ENCODE measurements at regions not wholly inside any gene's neighbourhood (a gene's known extent, or its start where the extent isn't known, plus 50 kb on each side); places are given as distances from the start of the nearest gene placed in this dataset.
A peak's percentile ranks its signal among the peaks of the same experiment; 100 is the strongest.

DNA sequence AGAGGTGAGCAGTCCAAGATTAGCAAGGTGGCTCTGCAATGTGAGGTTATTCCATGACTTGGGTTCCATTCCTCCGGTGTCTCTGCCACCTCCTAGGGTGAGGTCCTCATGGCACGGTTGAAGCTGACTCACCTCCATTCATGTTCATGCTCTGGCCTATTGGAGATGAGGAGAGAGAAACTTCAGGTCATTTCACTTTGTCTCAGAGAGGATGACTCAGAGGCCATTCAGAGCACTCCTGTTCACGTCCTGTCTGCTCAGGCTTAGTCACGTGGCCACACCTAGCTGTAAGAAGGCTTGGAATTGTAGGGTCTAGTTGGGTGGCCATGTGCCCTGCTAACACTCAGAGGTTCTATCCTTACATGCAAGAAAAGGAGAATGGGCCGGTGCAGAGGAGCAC lies 67.5 kb upstream of the MBOAT2 start:
- Mint-ChIP-seq H3K4me3 (ENCODE audit: unreplicated experiment) (peak overlapping the region; percentile 29), H3K9me3 (ENCODE audit: unreplicated experiment) (peaks cover 16% of the 10 kb centered on the region), H3K36me3 (ENCODE audit: insufficient read depth, unreplicated experiment) (peaks cover 5% of the 10 kb centered on the region), H3K4me1 (ENCODE audit: insufficient read depth, unreplicated experiment) (peaks cover 22% of the 10 kb centered on the region), H3K27me3 (ENCODE audit: insufficient read depth, unreplicated experiment) (no peaks in the 10 kb centered on the region), H3K27ac (ENCODE audit: low read depth, unreplicated experiment) (peak overlapping the region; percentile 87)
- BruUV-seq (replicated peaks): no TSS peak
- DNase-seq (ENCODE audit: unreplicated experiment): peak; percentile 97
- POLR2A ChIA-PET: interaction anchor here (0.6 to 1.7 kb wide), 9 partner anchors 10 to 70 kb away, joined by 3 to 14 read pairs (median 4); partner anchors contain the start of gene MBOAT2
- CTCF ChIA-PET: interaction anchor here (0.6 kb wide), 2 partner anchors 18 to 193 kb away, joined by 3 to 4 read pairs; no protein-coding TSS in a partner anchor
- intact Hi-C loops (cut with micrococcal nuclease): no loop called here
- TF ChIP-seq, protein P1, sequence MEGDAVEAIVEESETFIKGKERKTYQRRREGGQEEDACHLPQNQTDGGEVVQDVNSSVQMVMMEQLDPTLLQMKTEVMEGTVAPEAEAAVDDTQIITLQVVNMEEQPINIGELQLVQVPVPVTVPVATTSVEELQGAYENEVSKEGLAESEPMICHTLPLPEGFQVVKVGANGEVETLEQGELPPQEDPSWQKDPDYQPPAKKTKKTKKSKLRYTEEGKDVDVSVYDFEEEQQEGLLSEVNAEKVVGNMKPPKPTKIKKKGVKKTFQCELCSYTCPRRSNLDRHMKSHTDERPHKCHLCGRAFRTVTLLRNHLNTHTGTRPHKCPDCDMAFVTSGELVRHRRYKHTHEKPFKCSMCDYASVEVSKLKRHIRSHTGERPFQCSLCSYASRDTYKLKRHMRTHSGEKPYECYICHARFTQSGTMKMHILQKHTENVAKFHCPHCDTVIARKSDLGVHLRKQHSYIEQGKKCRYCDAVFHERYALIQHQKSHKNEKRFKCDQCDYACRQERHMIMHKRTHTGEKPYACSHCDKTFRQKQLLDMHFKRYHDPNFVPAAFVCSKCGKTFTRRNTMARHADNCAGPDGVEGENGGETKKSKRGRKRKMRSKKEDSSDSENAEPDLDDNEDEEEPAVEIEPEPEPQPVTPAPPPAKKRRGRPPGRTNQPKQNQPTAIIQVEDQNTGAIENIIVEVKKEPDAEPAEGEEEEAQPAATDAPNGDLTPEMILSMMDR (IDR thresholded peaks at IDR 0.05; ENCODE audit: unreplicated experiment): no peak

DNA sequence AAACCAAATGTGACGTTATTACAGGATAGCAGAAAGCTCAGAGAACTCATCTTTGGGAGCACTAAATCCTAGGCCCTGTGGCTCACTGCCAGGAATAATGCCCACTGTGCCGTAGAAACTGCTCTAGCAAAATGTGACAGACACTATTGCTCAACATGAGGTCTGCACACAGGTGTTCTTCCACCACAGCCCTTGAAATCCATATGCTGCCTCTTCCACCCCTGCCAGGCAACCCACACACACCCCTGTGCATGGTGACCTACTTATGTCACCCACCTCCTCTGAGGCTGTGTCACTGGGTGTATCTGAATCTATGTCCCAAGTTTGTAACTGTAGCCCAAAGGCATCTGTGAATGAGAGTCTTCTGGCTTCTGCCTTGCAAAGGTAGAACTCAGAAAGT lies 66.1 kb upstream of the MBOAT2 start:
- H3K27me3 Mint-ChIP-seq (ENCODE audit: insufficient read depth, unreplicated experiment): no peaks in the 10 kb centered on the region
- H3K4me3 Mint-ChIP-seq (ENCODE audit: unreplicated experiment): no peak overlapping the region
- no TSS peak for BruUV-seq (replicated peaks)
- intact Hi-C loops (cut with micrococcal nuclease): no loop called here
- DNase-seq (ENCODE audit: unreplicated experiment): peak; percentile 31
- TF ChIP-seq, protein P1 (IDR thresholded peaks at IDR 0.05; ENCODE audit: unreplicated experiment): no peak
- ChIA-PET CTCF (no interaction called here), POLR2A (no interaction called here)
- peaks cover 6% of the 10 kb centered on the region for H3K36me3 Mint-ChIP-seq (ENCODE audit: insufficient read depth, unreplicated experiment)
- H3K27ac Mint-ChIP-seq (ENCODE audit: low read depth, unreplicated experiment): no peak overlapping the region
- H3K4me1 Mint-ChIP-seq (ENCODE audit: insufficient read depth, unreplicated experiment): peaks cover 22% of the 10 kb centered on the region
- peaks cover 16% of the 10 kb centered on the region for H3K9me3 Mint-ChIP-seq (ENCODE audit: unreplicated experiment)

- CTCF ChIA-PET: interaction anchor here (0.6 kb wide), 1 partner anchor 1471 kb away, joined by 3 read pairs; no protein-coding TSS in a partner anchor
- H3K36me3 Mint-ChIP-seq (ENCODE audit: insufficient read depth, unreplicated experiment): peaks cover 6% of the 10 kb centered on the region
- intact Hi-C loops (cut with micrococcal nuclease): no loop called here
- H3K27me3 Mint-ChIP-seq (ENCODE audit: insufficient read depth, unreplicated experiment): no peaks in the 10 kb centered on the region
- H3K27ac Mint-ChIP-seq (ENCODE audit: low read depth, unreplicated experiment): no peak overlapping the region
- H3K4me3 Mint-ChIP-seq (ENCODE audit: unreplicated experiment): no peak overlapping the region
- peaks cover 12% of the 10 kb centered on the region for H3K4me1 Mint-ChIP-seq (ENCODE audit: insufficient read depth, unreplicated experiment)
- BruUV-seq (replicated peaks): no TSS peak
- TF ChIP-seq, protein P1 (IDR thresholded peaks at IDR 0.05; ENCODE audit: unreplicated experiment): no peak
- POLR2A ChIA-PET: no interaction called here
- H3K9me3 Mint-ChIP-seq (ENCODE audit: unreplicated experiment): peaks cover 16% of the 10 kb centered on the region
- DNase-seq (ENCODE audit: unreplicated experiment): no peak
These were observed 62.4 kb upstream of the MBOAT2 start for GRCh38 chr2:9065901-9066300.

GRCh38 chr2:9063023-9063606 lies 59.6 kb upstream of the MBOAT2 start:
- TF ChIP-seq, protein P1 (IDR thresholded peaks at IDR 0.05; ENCODE audit: unreplicated experiment): no peak
- H3K27ac Mint-ChIP-seq (ENCODE audit: low read depth, unreplicated experiment): no peak overlapping the region
- CTCF ChIA-PET: interaction anchor here (1.2 kb wide), 1 partner anchor 10 kb away, joined by 3 read pairs; no protein-coding TSS in a partner anchor
- POLR2A ChIA-PET: interaction anchor here (0.6 kb wide), 1 partner anchor 1376 kb away, joined by 3 read pairs; no protein-coding TSS in a partner anchor
- intact Hi-C loops (cut with micrococcal nuclease): no loop called here
- peaks cover 6% of the 10 kb centered on the region for H3K36me3 Mint-ChIP-seq (ENCODE audit: insufficient read depth, unreplicated experiment)
- H3K27me3 Mint-ChIP-seq (ENCODE audit: insufficient read depth, unreplicated experiment): no peaks in the 10 kb centered on the region
- peaks cover 9% of the 10 kb centered on the region for H3K4me1 Mint-ChIP-seq (ENCODE audit: insufficient read depth, unreplicated experiment)
- DNase-seq (ENCODE audit: unreplicated experiment): no peak
- peaks cover 6% of the 10 kb centered on the region for H3K9me3 Mint-ChIP-seq (ENCODE audit: unreplicated experiment)
- H3K4me3 Mint-ChIP-seq (ENCODE audit: unreplicated experiment): no peak overlapping the region
- no TSS peak for BruUV-seq (replicated peaks)

All from MCF 10A (cell line).